NCI-H510A (cell line): ENCODE measurements at regions not wholly inside any gene's neighbourhood (a gene's known extent, or its start where the extent isn't known, plus 50 kb on each side); places are given as distances from the start of the nearest gene placed in this dataset.
"Not testable (repeated sequence)": the region's sequence is repeated elsewhere in the genome, so short reads cannot be mapped to it uniquely, and the experiment has no call there.

Experiments used
- DNase-seq: peaks from one replicate; lab custom pipeline; 2025; lab: John Stamatoyannopoulos, UW

DNA sequence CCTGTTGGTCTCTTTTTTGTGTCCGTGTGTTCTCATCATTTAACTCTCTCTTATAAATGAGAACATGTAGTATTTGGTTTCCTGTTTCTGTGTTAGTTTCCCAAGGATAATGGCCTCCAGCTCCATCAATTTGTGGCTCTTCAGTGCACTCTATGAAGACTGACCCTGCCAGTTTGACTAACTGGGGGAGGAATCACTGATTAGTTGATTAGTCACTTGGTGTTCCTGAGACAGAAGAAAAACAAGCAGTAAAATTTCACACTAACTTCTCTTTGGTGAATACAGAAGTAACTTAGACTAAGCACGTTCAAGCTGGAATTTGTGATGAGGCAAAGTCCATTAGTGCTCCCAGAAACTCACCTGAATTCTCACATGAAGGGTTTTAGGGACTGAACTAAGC lies 495.8 kb upstream of the RORB start:
- DNase-seq, result no peak

DNA sequence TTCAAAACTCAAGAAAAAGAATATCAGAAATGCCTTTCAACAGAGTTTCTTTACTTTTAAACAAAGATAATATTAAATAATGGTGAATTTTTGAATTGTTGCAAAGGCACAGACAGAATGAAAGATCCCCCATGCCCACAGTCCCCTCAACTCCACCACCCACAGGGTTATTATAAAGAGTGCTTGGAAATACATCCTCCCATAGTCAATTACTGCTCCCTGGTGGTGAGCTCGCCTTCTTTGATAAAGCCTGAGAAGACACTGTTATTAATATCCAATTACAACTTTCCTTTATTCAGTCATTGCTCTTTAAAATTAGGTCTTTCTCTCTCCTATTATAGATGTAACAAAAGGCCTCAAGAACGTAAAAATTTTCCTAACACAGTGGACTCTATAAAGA lies 490.2 kb upstream of the RORB start:
- no peak for DNase-seq

DNA sequence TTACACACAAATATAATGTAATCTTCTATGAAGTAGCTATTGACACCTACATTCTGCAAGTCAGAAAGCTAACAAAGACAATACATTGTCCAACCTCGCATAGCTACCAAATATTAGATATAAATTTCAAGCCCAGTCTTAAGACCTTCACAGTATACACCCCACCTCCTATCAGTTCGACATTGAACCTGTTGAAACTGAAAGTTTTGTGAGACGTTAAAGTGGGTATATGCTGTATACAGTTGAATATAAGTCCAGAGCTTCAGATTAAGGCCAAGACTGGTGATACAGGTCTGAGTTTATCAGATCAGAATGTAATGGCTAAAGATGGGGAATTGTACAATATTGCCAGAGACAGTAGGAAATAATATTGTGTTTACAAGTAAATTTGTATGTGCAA lies 489.3 kb upstream of the RORB start:
- DNase-seq, result no peak

DNA sequence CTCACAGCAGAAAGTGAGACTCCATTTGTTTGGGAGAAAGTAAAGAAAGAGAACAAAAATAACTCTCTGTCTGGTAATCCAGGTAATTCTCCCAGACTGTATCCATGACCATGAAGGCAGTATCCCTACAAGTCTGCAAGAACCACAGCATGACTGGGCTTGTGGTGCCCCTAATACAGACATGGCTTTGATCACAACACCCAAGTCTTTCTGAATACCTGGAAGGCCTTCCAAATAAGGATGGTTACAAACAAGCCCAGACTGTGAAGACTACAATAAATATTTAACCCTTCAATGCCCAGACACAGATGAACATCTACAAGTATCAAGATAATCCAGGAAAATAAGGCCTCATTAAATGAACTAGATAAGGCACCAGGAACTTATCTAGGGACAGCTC lies 481.1 kb upstream of the RORB start:
- DNase-seq, result no peak

DNA sequence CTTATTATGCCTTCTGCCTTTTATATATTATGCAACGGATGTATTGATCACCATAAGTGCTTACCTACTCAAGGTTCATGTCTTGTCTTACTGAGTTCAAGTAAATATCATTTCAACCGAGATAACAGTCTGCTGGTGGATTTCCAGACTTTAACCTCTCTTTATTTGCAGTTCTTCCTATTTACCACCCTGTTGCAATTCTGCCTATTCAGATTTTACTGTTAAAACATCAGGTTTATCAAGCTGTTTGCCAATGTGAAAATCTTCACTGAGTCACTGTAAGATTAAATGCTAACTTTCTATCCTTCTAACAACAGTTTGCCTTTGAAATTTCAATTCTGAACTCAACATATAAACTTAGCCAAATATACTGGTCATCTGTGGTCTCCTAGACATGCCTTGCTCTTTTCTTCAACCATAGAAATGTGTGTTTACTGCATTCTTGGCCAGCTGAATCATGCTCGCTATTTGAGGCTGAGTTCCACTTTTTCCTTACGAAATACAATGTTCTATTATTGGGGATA lies 471.7 kb upstream of the RORB start:
- DNase-seq, result no peak

DNA sequence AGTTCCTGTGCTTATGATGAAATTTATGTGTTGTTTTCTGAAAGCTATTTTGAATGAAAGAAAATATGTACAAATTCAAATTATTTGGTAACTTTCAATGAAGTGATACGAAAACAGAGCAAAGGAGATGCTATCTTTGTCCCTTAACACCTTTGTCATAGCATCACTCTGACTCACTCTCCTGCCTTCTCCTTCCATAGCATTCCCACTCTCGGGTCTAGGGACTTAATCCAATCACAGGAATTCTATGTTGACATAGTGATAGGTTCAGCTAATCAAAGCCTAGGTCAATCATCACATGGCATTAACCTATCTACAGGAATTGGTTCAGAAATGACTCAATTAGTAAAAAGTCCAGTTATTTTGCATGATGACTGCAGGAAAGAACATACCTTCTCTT lies 464.7 kb upstream of the RORB start:
- no peak for DNase-seq

DNA sequence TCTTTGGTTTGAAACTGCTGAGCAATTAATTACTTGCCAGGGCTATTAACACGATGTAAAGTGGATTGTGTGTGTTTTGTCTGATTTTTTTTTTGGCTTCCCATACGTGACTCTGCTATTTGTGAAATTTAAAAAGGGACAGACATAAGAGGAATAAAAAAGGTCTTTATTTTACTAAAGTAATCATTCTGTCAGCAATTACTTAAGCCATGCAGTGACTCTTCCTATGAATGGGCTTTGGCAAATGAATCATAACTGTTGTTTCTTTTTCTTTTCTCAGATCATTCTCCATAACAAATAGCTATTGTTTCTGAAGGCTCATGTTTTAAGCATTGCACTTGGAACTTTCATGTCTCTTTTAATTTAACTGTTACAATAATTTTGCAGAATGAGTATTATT lies 461.3 kb upstream of the RORB start:
- DNase-seq, result no peak

DNA sequence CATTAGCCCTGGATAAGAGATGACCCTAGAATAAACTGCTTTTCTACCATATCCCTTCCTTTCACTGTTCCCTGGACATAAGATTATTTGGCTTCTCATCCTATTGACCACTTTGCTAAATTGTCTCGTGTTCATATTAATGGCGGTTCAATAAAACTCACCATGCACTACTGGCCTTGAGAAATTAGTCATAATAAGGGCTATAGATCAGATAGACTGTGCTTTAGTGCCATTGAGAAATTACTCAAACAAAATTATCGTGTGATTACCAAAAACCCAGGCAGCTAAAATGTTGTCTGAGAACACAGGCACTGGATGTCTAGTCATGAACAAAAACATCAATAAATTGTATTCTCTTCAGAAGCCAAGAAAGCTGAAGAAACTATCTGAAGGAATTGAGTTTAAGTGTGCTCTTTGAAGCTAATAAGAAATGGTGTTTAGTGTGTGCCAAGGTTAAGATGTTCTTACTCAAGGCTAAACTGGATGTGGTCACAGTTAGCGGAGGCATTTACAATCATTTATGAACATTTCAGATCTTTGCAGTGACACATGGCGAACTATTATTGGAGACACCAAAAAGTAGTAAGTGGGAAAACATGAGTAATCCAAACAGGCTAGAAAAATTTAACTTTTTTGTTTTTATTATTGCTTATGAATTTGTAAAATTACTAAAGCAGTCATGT lies 460.4 kb upstream of the RORB start:
- no peak for DNase-seq

DNA sequence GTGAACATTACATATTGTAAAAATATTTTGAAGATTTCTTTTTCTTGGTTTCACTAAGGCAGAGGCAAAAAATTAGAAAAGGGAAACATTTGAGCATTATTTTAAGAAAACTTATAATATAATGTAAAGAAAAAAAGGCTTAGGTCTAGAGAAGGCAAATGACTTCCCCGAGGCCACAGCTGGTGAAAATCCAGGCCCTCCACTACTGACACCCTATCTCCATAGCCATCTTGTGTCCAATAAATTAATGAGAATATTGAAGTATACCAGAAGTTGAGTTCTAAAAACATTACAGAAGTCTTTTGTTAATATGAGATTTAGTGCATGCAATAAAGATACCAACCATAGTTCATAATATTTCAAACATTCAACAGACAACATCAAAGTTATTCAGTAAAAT lies 459.9 kb upstream of the RORB start:
- no peak for DNase-seq

DNA sequence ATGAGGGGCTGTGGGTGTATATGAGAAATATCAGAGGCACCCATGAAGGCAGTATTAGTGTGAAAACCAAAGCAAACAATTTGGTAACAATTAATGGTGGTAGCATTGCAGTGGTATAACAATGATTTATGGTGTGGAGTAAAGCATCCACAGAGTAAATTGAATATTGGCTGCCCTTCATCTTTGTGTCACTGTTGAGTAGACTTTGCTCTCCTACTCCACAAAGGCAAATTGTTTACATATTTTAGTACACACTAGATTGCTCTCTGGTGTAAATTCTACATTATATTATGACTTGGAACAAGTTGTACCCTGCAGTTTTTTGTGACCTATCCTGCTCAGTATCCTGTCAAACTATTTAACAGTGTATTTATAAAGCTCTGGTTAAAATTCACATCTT lies 455.5 kb upstream of the RORB start:
- DNase-seq, result no peak

DNA sequence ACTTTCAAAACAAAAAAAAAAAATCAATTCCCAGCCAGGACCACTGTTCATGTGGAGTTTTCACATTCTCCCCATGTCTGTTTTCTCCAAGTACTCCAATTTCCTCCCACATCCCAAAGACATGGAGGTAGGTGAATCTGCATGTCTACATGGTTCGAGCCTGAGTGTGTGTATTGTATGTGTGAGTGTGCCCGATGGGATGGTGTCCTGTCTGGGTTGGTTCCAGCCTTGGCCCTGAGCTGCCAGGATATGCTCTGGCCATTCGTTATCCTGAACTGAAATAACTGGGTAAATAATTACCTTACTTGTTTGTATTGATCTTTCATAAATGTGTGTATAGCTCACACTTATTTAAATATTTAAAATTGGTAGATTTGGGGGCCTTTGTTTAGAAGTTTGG lies 452.3 kb upstream of the RORB start:
- DNase-seq, result no peak

DNA sequence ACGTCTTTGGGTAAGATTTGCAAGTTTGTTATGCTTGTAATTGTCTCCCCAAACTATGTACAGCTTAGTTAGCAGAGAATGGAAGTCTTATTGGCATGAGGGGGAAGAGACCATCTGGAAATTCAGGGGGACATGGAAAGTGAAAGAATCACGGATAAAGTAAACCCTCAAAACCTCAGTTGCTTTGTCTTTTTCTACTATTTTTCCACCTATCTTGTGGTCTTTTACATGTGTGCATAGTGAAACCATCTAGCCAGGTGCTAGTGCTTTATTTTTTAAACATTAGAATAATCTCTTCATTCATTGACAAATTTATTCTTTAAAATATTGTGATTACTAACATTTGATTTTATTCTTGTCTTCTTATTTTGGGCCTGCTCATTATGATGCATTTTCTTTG lies 441.1 kb upstream of the RORB start:
- DNase-seq, result no peak

DNA sequence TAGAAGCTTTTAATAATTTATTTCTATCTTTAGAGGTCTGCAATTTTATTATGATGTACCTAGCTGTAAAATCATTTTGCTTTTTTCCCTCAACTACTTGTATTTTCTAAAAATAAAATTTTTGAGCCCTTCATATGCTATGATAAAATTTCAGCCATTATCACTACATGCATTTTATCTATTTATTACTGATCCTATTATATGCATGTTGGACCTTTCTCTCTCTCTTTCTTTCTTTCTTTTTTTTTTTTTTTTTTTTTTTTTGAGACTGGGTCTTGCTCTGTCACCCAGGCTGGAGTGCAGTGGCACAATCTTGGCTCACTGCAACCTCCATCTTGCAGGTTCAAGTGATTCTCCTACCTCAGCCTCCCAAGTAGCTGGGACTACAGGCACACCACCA lies 440.1 kb upstream of the RORB start:
- not testable (repeated sequence) for DNase-seq

DNA sequence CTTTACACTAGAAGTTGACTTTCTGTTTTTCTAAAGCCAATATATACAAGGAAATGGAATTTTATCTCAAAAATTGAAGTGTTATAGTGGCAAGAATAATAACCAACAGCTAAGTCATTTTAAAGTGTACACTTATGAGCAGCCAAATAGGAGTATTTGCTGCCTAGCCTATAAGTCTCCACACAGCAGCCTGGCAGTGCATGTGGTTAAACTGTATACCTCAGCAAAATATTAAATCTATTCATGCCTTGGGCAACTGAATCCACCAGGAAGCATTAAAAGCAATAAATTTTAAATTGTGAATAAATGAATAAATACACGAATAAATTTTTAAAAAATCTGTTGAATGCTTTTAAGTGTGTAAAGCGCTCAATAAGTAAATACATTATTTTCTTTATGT lies 432.4 kb upstream of the RORB start:
- no peak for DNase-seq

DNA sequence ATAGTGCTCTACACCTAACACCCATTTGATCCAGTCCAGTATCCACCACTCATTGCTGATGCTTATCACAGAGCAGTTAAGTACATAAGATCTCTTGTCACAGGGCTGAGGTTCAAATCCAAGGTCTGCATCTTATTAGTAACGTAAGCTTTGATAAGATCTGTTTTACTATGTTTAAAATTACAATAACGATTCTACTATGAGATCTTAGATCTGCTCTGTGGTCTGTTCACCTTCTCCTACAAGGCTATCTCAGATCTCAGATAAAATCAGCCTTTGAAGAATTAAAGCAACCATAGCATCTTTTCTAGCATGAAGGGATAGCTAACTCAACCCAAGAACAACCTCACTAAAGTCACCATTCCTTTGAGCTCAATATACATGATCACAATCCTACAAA lies 431.0 kb upstream of the RORB start:
- no peak for DNase-seq

DNA sequence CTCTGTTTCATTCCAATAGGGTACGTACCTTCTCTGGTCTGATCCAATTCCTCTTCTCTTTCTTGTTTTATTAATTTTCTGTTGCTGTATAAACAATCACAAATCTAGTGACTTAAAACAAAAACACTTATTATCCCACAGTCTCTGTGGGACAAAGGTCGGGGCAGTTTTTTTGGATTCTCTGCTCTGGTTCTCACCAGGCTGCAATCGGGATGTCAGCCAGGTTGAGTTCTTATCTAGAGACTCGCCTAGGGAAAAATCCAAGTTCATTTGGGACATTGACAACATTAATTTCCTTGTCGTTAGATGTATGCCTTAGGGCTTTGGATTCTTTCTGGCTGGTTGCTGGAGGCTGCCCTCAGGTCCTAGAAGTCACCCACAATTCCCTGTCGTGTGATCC lies 430.5 kb upstream of the RORB start:
- no peak for DNase-seq

DNA sequence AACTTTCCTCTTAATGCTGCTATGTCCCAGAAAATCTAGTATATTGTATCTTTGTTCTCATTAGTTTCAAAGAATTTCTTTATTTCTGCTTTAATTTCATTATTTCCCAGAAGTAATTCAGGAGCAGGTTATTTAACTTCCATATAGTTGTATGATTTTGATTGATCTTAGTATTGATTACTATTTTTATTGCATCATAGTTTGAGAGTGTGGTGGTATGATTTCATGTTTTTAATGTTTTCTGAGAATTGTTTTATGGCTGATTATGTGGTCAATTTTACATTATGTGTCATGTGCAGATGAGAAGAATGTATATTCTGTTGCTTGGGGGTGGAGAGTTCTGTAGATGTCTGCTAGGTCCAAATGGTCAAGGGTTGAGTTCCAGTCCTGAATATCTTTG lies 425.6 kb upstream of the RORB start:
- no peak for DNase-seq

DNA sequence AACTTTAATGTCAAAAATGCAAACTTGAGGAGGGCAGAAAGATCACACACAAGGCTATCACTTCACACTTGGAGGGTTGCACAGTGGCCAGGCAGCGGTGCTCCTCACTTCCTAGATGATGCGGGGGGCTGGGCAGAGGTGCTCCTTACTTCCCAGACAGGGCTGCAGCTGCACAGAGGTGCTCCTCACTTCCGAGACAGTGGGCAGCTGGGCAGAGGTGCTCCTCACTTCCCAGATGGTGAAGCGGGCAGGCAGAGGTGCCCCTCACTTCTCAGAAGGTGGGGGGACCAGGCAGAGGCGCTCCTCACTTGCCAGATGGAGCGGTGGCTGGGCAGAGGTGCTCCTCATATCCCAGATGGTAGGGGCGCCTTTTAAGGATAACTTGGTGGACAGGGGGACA lies 423.2 kb upstream of the RORB start:
- DNase-seq, result no peak

DNA sequence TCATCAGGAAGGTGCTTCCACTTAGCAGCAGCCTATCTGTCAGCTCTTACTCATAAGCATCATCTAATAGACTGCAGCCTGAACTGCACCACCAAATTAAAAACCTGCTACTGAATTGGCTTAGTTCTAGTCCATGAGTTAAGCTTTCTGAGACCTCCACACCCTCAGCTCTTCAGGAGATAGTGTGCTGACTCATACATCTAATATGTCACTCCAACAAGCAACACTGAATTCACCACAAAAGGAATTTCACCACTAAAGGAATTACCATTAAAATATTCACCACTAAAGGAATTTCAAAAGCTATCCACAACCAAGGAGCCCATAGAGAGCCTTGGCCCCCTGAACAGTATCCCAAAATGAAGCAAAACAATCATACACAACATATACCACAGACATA lies 418.5 kb upstream of the RORB start:
- DNase-seq, result no peak

DNA sequence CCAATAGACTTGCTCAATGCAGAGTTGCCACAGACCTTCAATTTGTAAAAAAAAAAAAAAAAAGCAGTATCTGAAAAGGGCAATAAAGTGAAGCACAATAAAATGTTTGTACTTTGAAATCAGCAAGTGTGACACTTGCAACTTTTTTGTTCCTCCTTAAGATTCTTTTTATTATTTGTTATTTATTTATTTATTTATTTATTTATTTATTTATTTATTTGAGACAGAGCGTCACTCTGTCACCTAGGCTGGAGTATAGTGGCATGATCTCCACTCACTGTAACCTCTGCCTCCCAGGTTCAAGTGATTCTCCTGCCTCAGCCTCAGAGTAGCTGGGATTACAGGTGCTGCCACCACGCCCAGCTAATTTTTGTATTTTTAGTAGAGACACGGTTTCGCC lies 416.5 kb upstream of the RORB start:
- DNase-seq, result not testable (repeated sequence)

DNA sequence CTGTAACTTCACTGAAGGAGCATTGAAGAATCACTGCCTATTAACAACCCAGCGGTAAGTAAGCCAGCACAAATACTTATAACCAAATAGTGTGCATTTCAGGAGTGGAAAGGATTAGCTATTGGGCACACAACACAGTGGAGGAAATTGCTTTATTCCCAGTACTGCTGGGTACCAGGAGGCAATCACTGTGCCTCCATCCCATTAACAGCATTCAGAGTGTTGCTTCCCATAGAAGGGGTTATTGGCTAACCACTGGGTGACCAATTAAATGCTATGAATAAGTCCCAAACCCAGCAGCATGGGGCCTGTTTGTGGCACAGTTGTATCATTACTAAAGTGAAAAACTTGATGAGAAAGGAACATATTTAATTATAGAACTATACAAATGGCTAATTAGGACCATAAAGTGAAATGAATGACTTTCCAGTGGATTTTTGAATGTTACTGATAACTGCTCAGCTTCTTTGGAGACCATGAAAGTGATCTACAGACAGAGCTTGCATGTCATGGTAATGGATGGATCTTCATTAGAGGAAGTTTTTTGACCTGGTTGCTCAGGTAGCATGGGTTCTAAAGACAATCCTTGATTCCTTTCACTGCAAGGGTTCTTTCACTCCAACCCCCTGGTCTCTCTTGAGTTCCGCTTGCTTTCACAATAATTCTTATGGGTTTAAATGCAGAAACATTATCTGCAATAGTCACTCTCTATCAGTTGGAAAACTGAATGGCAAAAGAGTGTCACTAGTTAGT lies 413.3 kb upstream of the RORB start:
- no peak for DNase-seq

DNA sequence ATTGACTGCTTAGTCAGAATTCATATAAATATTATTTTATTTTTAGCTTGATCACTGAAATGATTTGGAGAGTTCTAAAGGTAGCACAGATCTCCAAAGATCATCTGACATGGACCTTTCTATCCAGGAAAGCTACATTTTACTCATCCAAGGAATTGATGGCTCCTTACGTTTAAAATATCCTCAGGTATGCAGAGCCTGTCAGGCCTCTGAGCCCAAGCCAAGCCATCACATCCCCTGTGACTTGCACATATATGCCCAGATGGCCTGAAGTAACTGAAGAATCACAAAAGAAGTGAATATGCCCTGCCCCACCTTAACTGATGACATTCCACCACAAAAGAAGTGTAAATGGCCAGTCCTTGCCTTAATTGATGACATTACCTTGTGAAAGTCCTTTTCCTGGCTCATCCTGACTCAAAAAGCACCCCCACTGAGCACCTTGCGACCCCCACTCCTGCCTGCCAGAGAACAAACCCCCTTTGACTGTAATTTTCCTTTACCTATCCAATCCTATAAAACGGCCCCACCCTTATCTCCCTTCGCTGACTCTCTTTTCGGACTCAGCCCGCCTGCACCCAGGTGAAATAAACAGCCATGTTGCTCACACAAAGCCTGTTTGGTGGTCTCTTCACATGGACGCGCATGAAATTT lies 411.6 kb upstream of the RORB start:
- not testable (repeated sequence) for DNase-seq

DNA sequence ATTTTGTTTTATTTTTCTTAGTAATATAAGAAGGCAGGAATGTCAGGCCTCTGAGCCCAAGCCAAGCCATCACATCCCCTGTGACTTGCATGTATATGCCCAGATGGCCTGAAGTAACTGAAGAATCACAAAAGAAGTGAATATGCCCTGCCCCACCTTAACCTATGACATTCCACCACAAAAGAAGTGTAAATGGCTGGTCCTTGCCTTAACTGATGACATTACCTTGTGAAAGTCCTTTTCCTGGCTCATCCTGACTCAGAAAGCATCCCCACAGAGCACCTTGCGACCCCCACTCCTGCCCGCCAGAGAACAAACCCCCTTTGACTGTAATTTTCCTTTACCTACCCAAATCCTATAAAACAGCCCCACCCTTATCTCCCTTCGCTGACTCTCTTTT lies 406.2 kb upstream of the RORB start:
- not testable (repeated sequence) for DNase-seq
